Uterus (tissue), 2 donors: ENCODE measurements at regions not wholly inside any gene's neighbourhood (a gene's known extent, or its start where the extent isn't known, plus 50 kb on each side); places are given as distances from the start of the nearest gene placed in this dataset.

Experiments used
- POLR2A ChIP-seq, 2 donors: fragments of 450-650 bp; IDR thresholded peaks; one replicate each; pipeline ENCODE4 v1.6.1; 2016; ENCODE audit warnings: antibody characterized with exemption in 2 of 2, mild to moderate bottlenecking in 1 of 2, moderate library complexity in 1 of 2
- TF ChIP-seq, protein P1 (sequence below), 4 experiments: fragments of 200-600 bp in 2 of 4; fragments of 450-650 bp in 2 of 4; sonication (generic) in 2 of 4; IDR thresholded peaks; one replicate each; pipeline ENCODE4 v1.5.1; 2016 to 2019; ENCODE audit warnings: antibody characterized with exemption in 4 of 4, mild to moderate bottlenecking in 2 of 4, moderate library complexity in 1 of 4

DNA sequence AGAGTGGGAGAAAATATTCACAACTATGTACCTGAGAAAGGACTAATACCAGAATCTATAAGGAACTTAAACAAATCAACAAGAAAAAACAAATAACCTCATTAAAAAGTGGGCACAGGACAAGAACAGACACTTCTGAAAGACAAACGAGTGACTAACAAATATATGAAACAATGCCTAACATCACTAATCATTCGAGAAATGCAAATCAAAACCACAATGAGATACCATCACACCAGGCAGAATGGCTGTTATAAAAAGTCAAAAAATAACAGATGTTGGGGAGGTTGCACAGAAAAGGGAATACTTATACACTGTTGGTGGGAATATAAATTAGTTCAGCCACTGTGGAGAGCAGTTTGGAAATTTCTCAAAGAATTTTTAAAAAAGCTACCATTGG, 83.5 kb upstream of the WSCD1 start:
- TF ChIP-seq, protein P1, sequence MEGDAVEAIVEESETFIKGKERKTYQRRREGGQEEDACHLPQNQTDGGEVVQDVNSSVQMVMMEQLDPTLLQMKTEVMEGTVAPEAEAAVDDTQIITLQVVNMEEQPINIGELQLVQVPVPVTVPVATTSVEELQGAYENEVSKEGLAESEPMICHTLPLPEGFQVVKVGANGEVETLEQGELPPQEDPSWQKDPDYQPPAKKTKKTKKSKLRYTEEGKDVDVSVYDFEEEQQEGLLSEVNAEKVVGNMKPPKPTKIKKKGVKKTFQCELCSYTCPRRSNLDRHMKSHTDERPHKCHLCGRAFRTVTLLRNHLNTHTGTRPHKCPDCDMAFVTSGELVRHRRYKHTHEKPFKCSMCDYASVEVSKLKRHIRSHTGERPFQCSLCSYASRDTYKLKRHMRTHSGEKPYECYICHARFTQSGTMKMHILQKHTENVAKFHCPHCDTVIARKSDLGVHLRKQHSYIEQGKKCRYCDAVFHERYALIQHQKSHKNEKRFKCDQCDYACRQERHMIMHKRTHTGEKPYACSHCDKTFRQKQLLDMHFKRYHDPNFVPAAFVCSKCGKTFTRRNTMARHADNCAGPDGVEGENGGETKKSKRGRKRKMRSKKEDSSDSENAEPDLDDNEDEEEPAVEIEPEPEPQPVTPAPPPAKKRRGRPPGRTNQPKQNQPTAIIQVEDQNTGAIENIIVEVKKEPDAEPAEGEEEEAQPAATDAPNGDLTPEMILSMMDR (IDR thresholded peaks at IDR 0.05), result no peak
- TF ChIP-seq POLR2A (IDR thresholded peaks at IDR 0.05), result no peak
